HG02571 (cell line): ENCODE measurements at regions not wholly inside any gene's neighbourhood (a gene's known extent, or its start where the extent isn't known, plus 50 kb on each side); places are given as distances from the start of the nearest gene placed in this dataset.

Experiments used
- ATAC-seq: cut with Tn5 transposase; IDR thresholded peaks from one replicate; pipeline ENCODE4 v1.9.1; 2021; ENCODE audit warnings: mild to moderate bottlenecking, moderate library complexity; ENCODE audit not compliant: unreplicated experiment

DNA sequence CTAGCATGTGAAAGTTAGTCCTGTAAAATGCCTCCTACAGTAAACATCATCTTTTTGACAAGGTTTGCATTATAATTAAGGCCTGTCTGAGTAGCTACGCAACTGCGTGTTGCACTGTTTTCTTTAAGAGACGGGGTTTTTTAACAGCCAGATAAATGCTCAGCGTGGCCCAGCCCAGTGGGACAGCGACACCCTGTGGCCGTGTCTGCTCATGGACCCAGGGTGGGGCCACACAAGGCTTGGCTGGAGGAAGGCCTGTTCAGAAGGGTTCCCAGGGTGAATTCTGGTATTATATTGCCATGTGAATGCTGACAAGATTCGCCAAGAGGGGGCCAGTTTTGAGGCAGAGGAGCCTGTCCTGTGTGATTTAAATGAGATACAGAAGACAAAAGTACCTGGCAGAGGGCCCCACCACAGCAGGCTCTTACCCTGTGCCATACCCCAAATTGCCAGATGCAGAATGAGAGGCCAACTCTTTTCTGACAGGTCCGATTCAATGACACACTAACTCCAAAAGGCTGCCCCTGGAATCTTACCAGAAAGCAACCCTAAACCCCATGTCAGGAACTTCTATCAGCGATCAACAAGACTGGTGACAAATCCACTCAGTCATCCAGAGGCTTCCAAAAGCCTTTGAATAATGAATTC is 65.9 kb upstream of the IRX6 start:
- peak; percentile 51 for ATAC-seq

DNA sequence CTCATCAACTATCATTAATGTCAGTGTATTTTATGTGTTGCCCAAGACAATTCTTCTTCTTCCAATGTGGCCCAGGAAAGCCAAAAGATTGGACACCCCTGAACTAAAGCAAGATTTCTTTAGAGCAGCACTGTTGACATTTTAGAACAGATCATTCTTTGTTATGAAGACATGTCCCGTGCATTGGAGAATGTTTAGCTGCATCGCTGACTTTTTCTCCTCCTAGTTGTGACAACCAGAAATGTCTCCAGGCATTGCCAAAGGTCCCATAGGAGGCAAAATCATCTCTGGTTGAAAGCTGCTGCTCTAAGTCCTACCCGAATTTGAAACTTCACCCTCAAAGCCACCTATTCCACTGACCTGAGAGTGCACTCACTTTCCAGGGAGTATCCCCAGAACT is 62.7 kb upstream of the IRX6 start:
- ATAC-seq, result no peak

DNA sequence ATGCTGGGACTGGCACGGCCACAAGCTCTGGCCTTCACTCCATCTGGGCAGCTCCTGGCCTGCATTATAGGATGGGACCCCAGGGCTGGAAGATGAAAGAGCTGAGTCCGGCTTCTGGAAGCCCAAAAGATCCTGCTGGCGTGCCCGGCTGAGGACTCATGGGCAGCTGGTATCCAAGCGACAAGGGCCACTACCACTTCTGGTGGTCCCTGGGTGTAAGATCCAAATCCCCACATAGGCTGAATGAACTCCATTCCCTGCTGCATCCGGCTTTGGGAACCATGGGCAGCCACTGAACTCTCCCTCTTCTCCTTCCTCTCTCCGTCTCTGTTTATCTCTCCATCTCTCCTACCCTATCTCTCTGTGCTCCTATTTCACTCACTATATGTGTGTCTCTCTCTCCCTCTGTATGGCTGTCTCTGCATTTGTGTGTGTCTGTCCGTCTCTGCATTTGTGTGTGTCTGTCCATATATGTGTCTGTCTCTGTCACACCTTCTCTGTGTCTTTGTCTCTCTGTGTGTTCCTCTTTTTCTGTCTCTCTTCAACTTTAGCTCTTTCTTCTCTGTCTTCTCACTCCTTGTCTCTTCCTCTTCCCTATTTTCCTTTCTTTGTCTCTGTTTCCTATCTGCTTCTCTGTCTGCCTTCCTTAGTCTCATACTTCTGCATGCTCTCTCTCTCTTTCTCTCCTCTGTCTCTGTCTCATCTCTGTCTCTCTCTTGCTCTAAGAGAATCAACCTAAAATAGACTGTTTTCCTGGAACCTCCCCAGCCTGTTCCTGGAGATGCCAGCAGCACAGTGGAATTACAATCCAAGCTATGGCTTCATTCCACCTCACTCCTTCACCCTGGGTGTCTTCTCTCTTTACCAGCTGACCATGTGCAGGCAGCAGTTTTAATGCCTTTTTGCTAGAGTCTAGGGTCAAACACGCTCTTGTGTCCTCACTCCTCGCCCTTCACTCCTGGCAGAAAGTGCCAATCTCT is 60.4 kb upstream of the IRX6 start:
- ATAC-seq, result no peak

DNA sequence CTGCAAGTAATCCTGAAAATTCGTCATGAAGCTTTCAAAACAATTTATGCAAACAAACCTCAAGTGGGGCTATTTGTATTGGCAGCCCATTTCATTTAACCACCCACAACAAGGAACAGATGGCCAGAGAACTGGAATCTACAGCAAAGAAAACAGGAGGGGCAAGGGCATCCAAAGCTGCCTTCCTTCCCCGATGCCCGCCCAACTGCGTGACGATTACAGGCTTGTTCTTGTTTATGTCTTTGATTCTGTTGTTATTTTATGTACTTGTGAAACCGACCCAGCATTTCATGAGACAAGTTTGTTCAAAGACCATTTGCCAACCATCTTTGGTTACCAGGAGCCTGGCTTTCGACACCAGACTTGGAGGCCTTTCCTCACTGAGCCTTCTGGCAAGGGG is 59.1 kb upstream of the IRX6 start:
- no peak for ATAC-seq

DNA sequence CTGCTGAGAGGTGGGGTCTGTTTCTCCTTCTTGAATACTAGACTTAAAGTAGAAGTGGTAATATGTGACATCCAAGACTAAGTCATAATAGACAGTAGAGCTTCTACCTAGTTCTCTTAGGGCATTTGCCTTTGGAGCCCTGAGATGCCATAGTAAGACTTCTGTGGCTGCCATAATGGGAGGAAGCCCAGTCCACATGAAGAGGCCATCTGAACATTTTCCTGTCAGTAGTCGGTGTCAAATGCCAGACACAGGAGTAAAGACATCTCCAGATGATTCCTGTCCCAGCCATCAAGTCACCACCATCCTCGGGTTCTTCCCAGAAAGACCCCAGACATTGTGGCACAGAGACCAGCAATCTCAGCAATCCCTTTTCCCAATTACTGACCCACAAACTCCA is 58.1 kb upstream of the IRX6 start:
- no peak for ATAC-seq

DNA sequence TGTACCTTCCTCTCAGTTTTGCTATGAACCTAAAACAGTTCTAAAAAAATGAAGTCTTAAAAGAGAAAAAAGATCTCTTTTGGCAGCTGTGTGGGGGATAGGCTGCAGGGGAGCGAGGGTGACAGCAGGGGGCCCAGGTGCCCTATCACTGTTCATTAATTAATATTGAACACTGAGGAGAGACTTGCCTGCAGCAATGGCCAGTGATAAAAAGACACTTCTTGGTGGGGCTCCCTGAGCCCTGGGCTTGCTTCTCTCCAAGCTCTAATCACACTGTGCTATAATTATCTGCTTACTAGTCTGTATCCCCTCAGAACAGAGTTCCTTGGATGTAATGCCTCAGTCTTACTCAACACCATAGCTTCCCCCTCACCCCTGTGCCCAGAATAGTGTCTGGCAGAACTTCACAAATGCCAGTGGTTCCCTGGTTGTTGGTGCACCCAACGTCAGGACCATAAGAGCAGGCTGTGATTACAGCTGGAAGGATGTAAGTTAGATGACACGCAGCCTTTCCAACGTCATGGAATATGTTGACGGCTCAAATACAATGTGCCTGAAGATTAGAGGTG is 52.0 kb upstream of the IRX6 start:
- no peak for ATAC-seq

DNA sequence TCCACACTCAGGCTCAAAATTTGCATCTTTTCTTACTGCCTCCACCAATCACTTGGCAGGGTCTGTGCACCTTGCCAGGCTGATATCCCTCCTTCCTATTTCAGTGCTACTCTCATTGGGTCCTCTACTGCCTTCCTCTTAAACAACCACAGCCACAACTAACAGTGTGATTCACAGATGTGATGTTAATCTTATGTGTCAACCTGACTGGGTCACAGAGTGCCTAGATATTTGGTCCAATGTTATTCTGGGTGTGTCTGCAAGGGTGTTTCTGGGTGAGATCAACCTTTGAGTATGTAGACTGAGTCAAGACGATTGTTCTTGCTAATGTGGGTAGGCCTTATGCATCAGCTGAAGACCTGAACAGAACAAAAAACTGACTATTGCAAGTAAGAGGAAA is 51.3 kb upstream of the IRX6 start:
- no peak for ATAC-seq

DNA sequence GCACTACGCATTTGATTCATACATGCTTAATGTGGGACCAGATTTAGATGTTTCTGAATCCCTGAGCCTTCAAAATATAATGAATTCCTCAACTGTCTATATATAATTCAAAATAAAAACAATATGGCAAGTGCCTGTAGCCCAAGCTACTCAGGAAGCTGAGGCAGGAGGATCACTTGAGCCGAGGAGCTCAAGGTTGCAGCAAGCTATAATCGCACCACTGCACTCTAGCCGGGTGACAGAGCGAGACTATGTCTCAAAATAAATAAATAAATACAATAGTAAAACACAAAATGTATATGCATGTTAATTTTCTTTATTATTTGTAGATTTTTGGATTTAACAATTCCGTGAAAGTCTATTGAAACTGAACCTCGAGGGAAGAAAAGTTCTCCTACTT is 50.6 kb upstream of the IRX6 start:
- no peak for ATAC-seq

DNA sequence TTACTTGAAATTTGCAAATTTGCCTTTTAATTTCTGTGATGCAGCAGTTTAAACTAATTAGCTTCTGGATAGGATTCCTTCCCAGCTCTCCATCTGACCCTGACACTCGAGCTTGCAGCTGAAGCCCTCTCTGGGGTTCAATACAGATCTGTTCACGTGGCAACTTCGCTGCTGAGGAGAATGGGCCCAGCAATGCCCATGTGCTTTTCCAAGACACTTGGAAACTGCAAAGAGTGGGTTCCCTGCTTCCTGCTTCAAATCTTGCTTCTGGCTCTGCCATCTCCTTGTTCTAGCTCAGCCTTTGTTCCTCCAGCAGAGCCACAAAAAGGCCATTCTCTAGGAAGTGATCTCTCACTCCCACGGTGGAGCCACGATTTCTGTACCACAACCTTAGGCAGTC is 50.0 kb upstream of the IRX6 start:
- ATAC-seq, result no peak
